Right lobe of liver (tissue), 4 donors: ENCODE measurements at regions not wholly inside any gene's neighbourhood (a gene's known extent, or its start where the extent isn't known, plus 50 kb on each side); places are given as distances from the start of the nearest gene placed in this dataset.

Experiments
- CTCF ChIP-seq, 4 donors: fragments of 200-600 bp in 3 of 4; fragments of 450-650 bp in 1 of 4; IDR thresholded peaks; one replicate each; pipeline versions ENCODE4 v1.5.1 to v1.8.0; 2016 to 2022; ENCODE audit warnings: antibody characterized with exemption in 4 of 4, mild to moderate bottlenecking in 2 of 4
- POLR2A ChIP-seq: fragments of 450-650 bp; IDR thresholded peaks from one replicate; pipeline ENCODE4 v1.6.1; 2017; ENCODE audit warnings: antibody characterized with exemption, mild to moderate bottlenecking
- donor health status: DM: no; HTN: no; CAD: no.
- donor health status: DM: no; HTN: no; CAD: no.
- donor health status: DM: no; HTN: yes; CAD: no.

GRCh38 chr3:106822204-106822603 lies 555.0 kb upstream of the CCDC54 start:
- TF ChIP-seq POLR2A (no peak), CTCF (IDR thresholded peaks at IDR 0.05) (no peak)
